CD4-positive, alpha-beta T cell treated with Interleukin-15 for 4 hours (primary cell): ENCODE measurements at regions not wholly inside any gene's neighbourhood (a gene's known extent, or its start where the extent isn't known, plus 50 kb on each side); places are given as distances from the start of the nearest gene placed in this dataset.

Source experiments
- DNase-seq: peaks from one replicate; pipeline ENCODE4 v3.0.0-alpha.2; 2020; ENCODE audit warnings: low spot score

GRCh38 chr9:74218385-74219063 lies 278.6 kb upstream of the RORB start:
- no peak for DNase-seq

- DNase-seq: no peak
Measured at GRCh38 chr9:74220327-74220726, 276.8 kb upstream of the RORB start.

- DNase-seq: no peak
Measured at GRCh38 chr9:74236857-74237256, 260.3 kb upstream of the RORB start.

GRCh38 chr9:74245866-74246497 lies 251.2 kb upstream of the RORB start:
- peak; percentile 2 for DNase-seq

GRCh38 chr9:74255489-74255984 lies 241.6 kb upstream of the RORB start:
- no peak for DNase-seq

GRCh38 chr9:74275872-74276508 lies 221.1 kb upstream of the RORB start:
- no peak for DNase-seq

- DNase-seq: peak; percentile 14
Measured at GRCh38 chr9:74277532-74277931, 219.6 kb upstream of the RORB start.

GRCh38 chr9:74281674-74282073 lies 215.5 kb upstream of the RORB start:
- DNase-seq: no peak

GRCh38 chr9:74282526-74283253 lies 214.4 kb upstream of the RORB start:
- no peak for DNase-seq

GRCh38 chr9:74284581-74285450 lies 212.3 kb upstream of the RORB start:
- no peak for DNase-seq

- DNase-seq: no peak
Measured at GRCh38 chr9:74293479-74293878, 203.7 kb upstream of the RORB start.

GRCh38 chr9:74303945-74304344 lies 193.2 kb upstream of the RORB start:
- no peak for DNase-seq

- no peak for DNase-seq
Measured at GRCh38 chr9:74304598-74304997, 192.5 kb upstream of the RORB start.

GRCh38 chr9:74309654-74310053 lies 187.5 kb upstream of the RORB start:
- DNase-seq: no peak

- DNase-seq: no peak
Measured at GRCh38 chr9:74317235-74317634, 179.9 kb upstream of the RORB start.

GRCh38 chr9:74321396-74321795 lies 175.7 kb upstream of the RORB start:
- DNase-seq: no peak

- DNase-seq: no peak
Measured at GRCh38 chr9:74322661-74323314, 174.3 kb upstream of the RORB start.

- DNase-seq: no peak
Measured at GRCh38 chr9:74330487-74331214, 166.5 kb upstream of the RORB start.

- no peak for DNase-seq
Measured at GRCh38 chr9:74331607-74332006, 165.5 kb upstream of the RORB start.

- DNase-seq: no peak
Measured at GRCh38 chr9:74333384-74334032, 163.6 kb upstream of the RORB start.
